ENCODE measurements at regions not wholly inside any gene's neighbourhood (a gene's known extent, or its start where the extent isn't known, plus 50 kb on each side); places are given as distances from the start of the nearest gene placed in this dataset.

DNA sequence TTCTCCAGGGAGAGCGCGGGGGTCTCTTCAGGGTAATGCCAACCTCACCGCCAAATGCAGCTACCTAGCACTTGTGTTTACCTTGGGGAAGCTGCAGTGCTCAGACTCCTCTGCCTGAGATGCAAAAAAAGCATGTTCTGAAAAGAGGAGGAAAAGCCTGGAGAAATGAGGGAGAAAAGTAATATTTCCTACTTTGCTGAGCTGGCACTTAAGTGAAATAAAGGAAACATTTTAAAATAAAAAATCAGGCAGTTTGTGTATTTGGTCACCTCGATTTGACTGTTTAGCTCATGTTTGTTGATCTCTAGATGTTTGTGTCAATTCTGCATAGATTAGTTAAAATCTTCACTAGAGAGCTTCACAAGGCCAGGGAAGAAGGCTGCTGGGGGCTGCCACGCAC, 487.2 kb downstream of the QKI start:
- no peak for ATAC-seq
- no peak for TF ChIP-seq ZNF8 (CRISPR knock-in tag; IDR thresholded peaks at IDR 0.05)
- TF ChIP-seq, protein P1, sequence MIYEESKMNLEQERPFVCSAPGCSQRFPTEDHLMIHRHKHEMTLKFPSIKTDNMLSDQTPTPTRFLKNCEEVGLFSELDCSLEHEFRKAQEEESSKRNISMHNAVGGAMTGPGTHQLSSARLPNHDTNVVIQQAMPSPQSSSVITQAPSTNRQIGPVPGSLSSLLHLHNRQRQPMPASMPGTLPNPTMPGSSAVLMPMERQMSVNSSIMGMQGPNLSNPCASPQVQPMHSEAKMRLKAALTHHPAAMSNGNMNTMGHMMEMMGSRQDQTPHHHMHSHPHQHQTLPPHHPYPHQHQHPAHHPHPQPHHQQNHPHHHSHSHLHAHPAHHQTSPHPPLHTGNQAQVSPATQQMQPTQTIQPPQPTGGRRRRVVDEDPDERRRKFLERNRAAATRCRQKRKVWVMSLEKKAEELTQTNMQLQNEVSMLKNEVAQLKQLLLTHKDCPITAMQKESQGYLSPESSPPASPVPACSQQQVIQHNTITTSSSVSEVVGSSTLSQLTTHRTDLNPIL (CRISPR knock-in tag; IDR thresholded peaks at IDR 0.05; ENCODE audit: low read depth), result no peak
- no peak for TF ChIP-seq TCF4 (CRISPR knock-in tag; IDR thresholded peaks at IDR 0.05; ENCODE audit: borderline replicate concordance)
- TF ChIP-seq ZC3H10 (CRISPR knock-in tag; IDR thresholded peaks at IDR 0.05), result no peak
- TF ChIP-seq ESRRG (CRISPR knock-in tag; IDR thresholded peaks at IDR 0.05), result no peak
- TF ChIP-seq CSDC2 (CRISPR knock-in tag; IDR thresholded peaks at IDR 0.05), result no peak
- no peak for TF ChIP-seq RARB (CRISPR knock-in tag; IDR thresholded peaks at IDR 0.05)

DNA sequence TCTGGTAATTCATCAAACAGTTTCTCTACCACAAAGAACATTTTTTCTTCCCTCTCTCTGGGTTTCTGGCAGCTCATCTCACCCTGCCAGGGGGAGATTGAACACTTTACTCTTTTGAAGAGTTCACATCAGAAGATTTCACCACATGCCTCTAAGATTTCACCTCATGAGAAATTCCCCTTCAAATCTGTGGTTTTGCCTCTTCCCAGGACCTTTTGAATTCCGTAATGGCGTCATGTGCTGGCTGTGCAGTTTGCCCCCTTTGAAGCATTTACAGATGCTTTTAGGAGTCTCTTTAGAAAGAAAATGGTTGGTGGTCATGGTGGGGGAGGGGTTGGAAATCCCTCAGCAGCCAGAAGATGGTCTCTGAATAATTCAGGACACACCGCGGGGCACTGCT, 486.1 kb downstream of the QKI start:
- TF ChIP-seq TCF4 (CRISPR knock-in tag; IDR thresholded peaks at IDR 0.05; ENCODE audit: borderline replicate concordance) (no peak), ZFP3 (CRISPR knock-in tag; IDR thresholded peaks at IDR 0.05) (no peak), BACH2 (CRISPR knock-in tag; IDR thresholded peaks at IDR 0.05; ENCODE audit: borderline replicate concordance) (no peak), ISL1 (CRISPR knock-in tag; IDR thresholded peaks at IDR 0.05) (no peak)
- ATAC-seq, result no peak

DNA sequence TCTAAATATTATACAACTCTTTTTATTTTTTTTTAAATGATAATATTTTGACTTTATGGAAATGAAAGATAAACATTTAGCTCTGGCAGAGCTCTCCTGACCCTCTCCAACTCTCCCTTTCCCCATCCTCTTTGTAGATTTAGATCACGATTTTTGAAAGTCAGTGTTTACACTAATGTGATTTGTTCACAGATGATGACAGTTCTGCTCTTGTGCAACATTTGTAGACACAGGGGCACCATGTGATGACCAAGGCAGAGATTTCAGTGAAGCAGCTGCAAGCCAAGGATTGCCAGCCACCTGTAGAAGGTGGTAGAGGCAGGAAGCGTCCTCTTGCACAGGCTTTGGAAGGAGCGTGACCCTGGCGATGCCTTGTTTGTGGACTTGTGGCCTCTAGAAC, 483.2 kb downstream of the QKI start:
- TF ChIP-seq PPARA (CRISPR knock-in tag; IDR thresholded peaks at IDR 0.05; ENCODE audit: borderline replicate concordance), result no peak
- TF ChIP-seq SNAI2 (CRISPR knock-in tag; IDR thresholded peaks at IDR 0.05), result no peak
- no peak for TF ChIP-seq ZFP30 (CRISPR knock-in tag; IDR thresholded peaks at IDR 0.05)
- TF ChIP-seq RARB (CRISPR knock-in tag; IDR thresholded peaks at IDR 0.05), result no peak
- no peak for TF ChIP-seq ESRRG (CRISPR knock-in tag; IDR thresholded peaks at IDR 0.05)
- TF ChIP-seq TOX (CRISPR knock-in tag; IDR thresholded peaks at IDR 0.05; ENCODE audit: borderline replicate concordance), result no peak
- TF ChIP-seq CSDC2 (CRISPR knock-in tag; IDR thresholded peaks at IDR 0.05), result no peak

DNA sequence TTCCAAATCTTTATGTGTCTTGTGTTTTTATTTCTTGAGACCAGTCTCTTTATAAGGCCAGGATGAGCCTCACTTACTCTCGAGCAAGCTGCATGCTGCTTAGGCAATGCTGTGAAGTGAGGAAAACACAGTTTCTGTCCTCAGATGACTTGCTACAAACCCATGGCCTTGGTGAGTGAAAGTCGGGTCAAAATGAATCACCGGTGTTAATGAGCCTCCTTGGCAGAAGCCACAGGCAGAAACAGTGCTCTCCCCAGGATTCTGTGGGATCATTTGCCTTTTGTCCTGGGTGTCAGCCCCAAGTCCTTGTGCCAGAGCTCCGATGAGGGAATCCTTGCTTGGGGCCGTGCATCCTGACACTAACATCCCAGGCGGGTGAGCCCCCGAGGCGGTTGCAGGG, 482.5 kb downstream of the QKI start:
- no peak for TF ChIP-seq RARB (CRISPR knock-in tag; IDR thresholded peaks at IDR 0.05)
- TF ChIP-seq CSDC2 (CRISPR knock-in tag; IDR thresholded peaks at IDR 0.05), result no peak
- no peak for TF ChIP-seq ZFP30 (CRISPR knock-in tag; IDR thresholded peaks at IDR 0.05)
- no peak for TF ChIP-seq ESRRG (CRISPR knock-in tag; IDR thresholded peaks at IDR 0.05)
- TF ChIP-seq TOX (CRISPR knock-in tag; IDR thresholded peaks at IDR 0.05; ENCODE audit: borderline replicate concordance), result no peak
- TF ChIP-seq ZNF8 (CRISPR knock-in tag; IDR thresholded peaks at IDR 0.05), result no peak
- no peak for TF ChIP-seq ZFP3 (CRISPR knock-in tag; IDR thresholded peaks at IDR 0.05)
- TF ChIP-seq, protein P2, sequence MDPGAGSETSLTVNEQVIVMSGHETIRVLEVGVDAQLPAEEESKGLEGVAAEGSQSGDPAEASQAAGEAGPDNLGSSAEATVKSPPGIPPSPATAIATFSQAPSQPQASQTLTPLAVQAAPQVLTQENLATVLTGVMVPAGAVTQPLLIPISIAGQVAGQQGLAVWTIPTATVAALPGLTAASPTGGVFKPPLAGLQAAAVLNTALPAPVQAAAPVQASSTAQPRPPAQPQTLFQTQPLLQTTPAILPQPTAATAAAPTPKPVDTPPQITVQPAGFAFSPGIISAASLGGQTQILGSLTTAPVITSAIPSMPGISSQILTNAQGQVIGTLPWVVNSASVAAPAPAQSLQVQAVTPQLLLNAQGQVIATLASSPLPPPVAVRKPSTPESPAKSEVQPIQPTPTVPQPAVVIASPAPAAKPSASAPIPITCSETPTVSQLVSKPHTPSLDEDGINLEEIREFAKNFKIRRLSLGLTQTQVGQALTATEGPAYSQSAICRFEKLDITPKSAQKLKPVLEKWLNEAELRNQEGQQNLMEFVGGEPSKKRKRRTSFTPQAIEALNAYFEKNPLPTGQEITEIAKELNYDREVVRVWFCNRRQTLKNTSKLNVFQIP (CRISPR knock-in tag; IDR thresholded peaks at IDR 0.05; ENCODE audit: borderline replicate concordance, low read depth), result no peak
- ATAC-seq, result no peak

More for the DNA sequence above, 483.2 kb downstream of the QKI start:
- ATAC-seq, result no peak

DNA sequence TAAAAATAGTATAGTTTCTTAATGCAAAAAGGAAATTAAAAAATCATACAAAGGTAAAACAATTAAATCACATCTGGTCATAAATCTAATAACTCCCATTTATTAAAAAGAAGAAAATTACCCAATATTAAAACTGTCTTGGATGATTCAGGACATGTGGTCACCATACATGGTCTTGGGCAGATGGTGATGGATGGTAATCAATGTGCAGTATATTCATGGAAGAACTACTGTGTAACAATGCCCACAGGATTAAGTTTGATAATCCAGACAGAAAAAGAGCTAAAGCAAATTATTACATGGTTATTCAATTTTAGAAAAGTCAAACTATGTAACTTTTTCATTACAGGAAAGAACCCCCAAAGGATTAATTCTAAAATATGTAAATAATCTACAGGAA, 480.6 kb downstream of the QKI start:
- no peak for ATAC-seq
- no peak for TF ChIP-seq ZC3H10 (CRISPR knock-in tag; IDR thresholded peaks at IDR 0.05)

DNA sequence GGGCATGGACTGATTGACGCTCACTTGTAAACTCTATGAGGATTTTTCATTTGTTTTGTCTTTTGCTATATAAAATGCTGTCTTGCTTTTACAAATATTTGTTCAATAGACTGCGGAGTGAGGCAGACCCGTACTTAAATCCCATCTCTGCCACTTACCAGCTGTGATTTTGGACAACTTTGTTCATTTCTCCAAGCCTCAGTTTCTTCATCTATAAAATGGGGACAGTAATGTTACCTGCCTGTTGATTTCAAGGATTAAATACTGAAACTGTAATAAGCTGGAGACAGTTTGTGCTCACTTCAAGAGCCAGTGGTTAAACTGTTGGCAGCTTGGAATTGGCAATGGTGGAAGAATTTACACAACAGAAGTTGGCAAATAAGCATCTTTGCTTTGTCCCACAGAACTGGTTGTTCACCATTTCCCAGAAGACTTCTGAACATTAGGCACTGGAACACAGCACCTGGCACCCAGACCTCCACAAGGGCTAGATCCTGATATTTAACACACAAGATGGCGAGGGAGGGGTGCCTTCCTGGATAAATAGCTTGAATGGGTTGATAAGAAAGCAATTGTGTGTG, 479.2 kb downstream of the QKI start:
- TF ChIP-seq ZNF70 (CRISPR knock-in tag; IDR thresholded peaks at IDR 0.05), result no peak
- no peak for TF ChIP-seq ZNF8 (CRISPR knock-in tag; IDR thresholded peaks at IDR 0.05)
- ATAC-seq, result no peak

DNA sequence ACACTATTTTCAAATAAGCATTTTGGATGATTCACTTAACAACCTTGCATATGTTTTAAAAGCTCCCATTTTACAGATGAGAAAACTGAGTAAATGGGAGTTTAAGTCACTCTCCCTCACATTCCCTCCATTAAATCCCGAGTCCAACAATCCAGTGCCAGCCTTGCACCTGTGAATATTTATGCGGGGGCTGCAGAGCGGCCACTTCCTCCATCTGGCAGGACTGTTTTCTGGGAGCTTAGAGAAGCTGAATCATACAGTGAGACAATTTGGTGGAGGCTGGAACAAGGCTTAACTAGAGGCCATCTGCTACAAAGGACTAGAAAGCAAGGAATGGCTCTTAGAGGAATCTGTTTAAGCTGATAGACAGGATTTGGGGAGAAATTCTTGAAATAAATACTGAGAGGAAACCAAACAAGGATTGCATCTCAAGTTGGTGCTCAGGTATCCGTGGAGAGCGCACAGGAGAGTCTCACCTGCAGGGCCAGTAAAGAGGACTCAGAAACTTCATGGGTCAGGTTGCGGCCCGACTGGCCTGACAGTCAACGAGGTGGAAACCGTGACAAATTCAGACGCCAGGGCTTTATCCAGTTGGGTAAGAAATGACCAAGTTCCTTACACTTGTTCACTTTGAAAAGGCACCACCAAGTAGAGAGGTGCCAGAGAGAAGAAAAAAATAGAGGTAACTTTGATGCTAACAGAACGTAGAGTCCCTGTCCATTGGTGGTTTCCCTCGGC, 478.5 kb downstream of the QKI start:
- TF ChIP-seq GLIS3 (CRISPR knock-in tag; IDR thresholded peaks at IDR 0.05) (no peak), TCF4 (CRISPR knock-in tag; IDR thresholded peaks at IDR 0.05; ENCODE audit: borderline replicate concordance) (no peak), ZNF565 (CRISPR knock-in tag; conservative IDR thresholded peaks at IDR 0.05; ENCODE audit: low read depth) (no peak), ZFP30 (CRISPR knock-in tag; IDR thresholded peaks at IDR 0.05) (no peak), ISL1 (CRISPR knock-in tag; IDR thresholded peaks at IDR 0.05) (no peak), TOX (CRISPR knock-in tag; IDR thresholded peaks at IDR 0.05; ENCODE audit: borderline replicate concordance) (no peak), BACH2 (CRISPR knock-in tag; IDR thresholded peaks at IDR 0.05; ENCODE audit: borderline replicate concordance) (no peak), ESRRG (CRISPR knock-in tag; IDR thresholded peaks at IDR 0.05) (no peak)
- TF ChIP-seq, protein P3, sequence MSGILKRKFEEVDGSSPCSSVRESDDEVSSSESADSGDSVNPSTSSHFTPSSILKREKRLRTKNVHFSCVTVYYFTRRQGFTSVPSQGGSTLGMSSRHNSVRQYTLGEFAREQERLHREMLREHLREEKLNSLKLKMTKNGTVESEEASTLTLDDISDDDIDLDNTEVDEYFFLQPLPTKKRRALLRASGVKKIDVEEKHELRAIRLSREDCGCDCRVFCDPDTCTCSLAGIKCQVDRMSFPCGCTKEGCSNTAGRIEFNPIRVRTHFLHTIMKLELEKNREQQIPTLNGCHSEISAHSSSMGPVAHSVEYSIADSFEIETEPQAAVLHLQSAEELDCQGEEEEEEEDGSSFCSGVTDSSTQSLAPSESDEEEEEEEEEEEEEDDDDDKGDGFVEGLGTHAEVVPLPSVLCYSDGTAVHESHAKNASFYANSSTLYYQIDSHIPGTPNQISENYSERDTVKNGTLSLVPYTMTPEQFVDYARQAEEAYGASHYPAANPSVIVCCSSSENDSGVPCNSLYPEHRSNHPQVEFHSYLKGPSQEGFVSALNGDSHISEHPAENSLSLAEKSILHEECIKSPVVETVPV (CRISPR knock-in tag; IDR thresholded peaks at IDR 0.05), result no peak
- TF ChIP-seq, protein P4, sequence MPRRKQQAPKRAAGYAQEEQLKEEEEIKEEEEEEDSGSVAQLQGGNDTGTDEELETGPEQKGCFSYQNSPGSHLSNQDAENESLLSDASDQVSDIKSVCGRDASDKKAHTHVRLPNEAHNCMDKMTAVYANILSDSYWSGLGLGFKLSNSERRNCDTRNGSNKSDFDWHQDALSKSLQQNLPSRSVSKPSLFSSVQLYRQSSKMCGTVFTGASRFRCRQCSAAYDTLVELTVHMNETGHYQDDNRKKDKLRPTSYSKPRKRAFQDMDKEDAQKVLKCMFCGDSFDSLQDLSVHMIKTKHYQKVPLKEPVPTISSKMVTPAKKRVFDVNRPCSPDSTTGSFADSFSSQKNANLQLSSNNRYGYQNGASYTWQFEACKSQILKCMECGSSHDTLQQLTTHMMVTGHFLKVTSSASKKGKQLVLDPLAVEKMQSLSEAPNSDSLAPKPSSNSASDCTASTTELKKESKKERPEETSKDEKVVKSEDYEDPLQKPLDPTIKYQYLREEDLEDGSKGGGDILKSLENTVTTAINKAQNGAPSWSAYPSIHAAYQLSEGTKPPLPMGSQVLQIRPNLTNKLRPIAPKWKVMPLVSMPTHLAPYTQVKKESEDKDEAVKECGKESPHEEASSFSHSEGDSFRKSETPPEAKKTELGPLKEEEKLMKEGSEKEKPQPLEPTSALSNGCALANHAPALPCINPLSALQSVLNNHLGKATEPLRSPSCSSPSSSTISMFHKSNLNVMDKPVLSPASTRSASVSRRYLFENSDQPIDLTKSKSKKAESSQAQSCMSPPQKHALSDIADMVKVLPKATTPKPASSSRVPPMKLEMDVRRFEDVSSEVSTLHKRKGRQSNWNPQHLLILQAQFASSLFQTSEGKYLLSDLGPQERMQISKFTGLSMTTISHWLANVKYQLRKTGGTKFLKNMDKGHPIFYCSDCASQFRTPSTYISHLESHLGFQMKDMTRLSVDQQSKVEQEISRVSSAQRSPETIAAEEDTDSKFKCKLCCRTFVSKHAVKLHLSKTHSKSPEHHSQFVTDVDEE (CRISPR knock-in tag; IDR thresholded peaks at IDR 0.05), result no peak
- TF ChIP-seq, protein P1 (CRISPR knock-in tag; IDR thresholded peaks at IDR 0.05; ENCODE audit: low read depth), result no peak

More for the DNA sequence above, 478.5 kb downstream of the QKI start:
- ATAC-seq, result no peak

All from SK-N-SH treated with all-trans-retinoic acid at 6 μM for 48 hours (cell line).